Right kidney (tissue), 1 donor: ENCODE measurements at regions not wholly inside any gene's neighbourhood (a gene's known extent, or its start where the extent isn't known, plus 50 kb on each side); places are given as distances from the start of the nearest gene placed in this dataset.

Experiments
- DNase-seq: peaks from one replicate; pipeline ENCODE4 v3.0.0-alpha.2; 2016

DNA sequence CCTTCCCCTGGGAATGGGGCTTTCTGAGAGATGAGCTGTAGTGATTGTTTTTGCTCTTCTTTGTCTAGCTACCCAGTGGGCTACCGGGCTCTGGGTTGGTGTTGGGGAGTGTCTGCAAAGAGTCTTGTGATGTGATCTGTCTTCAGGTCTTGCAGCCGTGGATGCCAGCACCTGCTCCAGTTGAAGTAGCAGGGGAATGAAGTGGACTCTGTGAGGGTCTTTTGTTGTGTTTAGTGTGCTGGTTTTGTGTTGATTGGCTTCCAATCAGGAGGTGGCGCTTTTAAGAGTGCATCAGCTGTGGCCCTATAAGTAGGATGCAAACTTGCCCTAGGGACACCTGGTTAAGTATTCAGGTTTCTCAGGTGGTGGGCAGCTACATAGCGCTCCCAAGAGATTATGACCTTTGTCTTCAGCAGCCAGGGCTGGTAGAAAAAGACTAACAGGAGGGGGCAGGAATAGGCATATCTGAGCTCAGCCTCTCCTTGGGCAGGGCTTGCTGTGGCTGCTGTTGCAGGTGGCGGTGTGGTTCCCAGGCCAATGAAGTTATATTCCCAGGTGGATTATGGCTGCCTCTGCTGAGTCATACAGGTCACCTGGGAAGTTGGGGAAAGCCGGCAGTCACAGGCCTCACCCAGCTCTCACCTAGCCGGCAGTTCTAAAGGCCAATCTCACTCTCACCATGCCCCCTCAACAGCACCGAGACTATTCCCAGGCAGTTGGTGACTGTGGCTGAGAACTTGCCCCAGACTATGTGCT, 315.7 kb upstream of the C11orf87 start:
- no peak for DNase-seq

- DNase-seq = no peak
Observed at GRCh38 chr11:109109150-109109549, 312.8 kb upstream of the C11orf87 start.

GRCh38 chr11:109109571-109110315, 312.2 kb upstream of the C11orf87 start:
- DNase-seq = no peak

DNA sequence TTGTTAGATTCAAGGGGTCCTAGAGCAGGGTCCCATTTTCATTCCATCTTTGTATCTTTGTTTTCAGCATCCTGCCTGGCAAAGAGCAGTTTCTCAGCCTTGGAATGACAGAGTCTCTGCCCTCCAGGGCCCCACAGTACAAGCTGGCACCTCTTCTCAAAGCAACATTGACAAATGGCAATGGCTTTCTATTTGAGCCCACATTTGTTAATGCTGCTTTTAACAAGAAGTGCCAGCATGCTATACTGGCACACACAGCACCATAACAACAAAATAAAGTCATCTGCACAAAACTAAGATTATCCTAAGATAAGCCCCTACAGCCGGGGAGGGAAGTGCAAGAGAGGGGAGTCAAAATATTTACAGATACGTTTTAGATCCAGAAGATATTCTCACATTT, 309.7 kb upstream of the C11orf87 start:
- no peak for DNase-seq

DNA sequence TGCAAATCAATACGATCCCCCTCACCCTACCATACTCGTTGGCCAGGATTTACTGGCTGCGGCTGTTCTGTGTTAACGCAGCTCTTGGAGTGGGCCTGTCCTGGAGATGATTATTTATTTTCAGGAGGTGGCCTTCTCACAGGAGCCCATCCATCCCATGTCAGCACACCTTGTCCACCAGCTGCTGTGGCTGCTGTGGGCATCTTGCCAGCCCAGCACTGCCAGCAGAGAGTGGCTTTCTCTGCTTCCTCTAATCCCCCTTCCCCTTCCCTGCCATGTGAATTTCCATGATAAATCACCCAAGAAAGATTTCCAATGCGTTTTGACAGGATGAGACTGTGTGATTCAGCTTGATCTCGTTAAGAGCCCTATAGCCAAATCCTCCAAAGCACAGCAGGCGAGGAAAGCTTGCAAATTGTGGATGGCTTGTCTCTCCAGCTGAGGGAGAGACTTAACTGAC, 309.1 kb upstream of the C11orf87 start:
- DNase-seq = no peak

DNA sequence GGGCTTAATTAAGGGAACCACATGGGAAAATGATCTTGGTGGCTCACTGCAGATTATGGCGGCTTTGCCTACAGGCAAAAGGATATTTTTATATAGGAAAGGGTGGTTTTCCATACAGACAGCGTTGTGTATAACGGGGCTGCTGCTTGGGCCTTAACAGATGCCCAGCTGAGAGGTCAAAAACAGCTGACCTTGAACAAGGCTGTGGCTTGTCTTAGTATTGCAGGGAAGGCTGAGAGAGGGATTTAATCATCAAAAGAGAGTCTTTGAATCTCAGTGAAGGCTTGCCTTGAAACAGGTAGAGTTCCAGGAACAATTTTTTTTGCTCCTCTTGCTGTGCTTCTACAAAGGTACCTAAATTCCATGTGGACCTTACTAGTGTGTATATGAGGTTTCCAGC, 301.6 kb upstream of the C11orf87 start:
- DNase-seq = no peak

DNA sequence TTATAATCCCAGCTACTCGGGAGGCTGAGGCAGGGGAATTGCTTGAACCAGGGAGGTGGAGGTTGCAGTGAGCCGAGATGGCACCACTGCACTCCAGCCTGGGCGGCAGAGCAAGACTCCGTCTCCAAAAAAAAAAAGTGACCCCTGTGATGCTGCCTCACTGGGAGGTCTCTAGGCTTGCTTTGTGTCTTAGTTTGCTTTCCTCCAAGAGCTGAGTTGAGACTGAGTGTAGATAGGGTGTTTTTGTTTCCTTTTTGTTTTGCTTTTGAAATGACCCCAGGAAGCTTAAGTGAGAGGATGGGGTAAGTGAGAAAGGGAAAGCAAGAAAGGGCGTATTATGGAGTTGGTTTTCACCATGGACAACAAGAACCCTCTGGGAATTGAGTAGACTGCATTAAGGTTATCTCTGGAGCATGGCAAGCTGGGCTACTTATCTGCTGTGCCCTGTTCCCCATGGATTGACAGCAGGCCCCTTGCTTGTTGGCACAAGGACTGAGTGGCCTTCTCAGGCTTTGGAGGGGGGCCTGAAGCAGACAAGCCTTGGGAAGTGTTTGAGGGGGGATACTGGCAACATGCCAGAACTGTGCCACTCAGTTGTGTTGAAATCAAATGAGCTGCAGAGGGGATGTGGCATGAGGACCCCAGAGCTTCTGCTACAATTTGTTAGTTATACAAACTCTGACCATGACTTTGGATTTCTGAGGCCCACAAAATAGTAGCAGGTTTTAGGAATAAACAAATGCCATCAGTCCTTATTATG, 300.6 kb upstream of the C11orf87 start:
- no peak for DNase-seq

DNA sequence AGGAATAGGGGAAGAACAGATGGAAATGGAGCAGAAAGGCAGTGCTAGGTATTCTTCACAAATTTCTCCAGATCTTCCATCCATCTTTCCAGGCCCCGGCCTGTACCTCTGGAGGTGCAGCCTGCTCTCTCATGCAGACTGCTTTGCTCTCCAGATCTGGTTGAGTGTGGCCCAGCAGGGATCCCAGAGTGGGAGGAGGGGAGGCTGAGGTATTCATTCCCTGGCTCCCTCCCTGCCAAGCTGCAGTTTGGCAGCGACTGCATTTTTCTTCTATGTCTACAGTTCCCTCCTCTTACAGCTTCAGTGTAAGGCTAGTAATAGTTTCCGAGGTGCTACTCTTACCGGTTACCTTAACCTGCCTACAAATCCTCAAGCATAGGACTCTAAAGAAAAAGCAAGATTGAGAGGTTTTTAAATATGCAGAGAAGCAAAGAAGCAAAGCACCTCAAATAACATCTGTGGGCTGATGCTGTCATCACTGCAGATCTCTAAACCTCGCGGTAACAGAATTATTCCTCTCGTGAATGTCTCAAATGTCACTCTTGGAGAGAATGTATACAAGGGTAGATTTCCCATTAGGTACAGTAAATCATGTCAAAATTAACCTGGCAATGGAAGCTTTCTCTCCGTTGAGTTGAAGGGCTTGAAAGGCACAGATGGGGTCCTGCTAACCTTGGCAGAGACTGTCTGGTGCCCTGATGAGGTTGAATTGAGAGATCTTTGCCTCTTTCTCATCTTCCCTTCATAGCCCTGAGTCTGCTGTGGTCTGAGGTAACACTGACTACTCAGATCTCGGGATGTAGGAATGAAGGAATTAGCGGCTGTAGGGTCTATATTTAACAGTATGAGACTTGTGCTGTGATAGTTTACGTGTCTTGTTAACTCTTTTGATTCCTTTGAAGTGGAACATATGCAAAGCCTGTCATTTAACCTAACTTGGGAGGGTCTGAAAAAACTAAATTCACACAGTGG, 297.9 kb upstream of the C11orf87 start:
- DNase-seq = no peak

DNA sequence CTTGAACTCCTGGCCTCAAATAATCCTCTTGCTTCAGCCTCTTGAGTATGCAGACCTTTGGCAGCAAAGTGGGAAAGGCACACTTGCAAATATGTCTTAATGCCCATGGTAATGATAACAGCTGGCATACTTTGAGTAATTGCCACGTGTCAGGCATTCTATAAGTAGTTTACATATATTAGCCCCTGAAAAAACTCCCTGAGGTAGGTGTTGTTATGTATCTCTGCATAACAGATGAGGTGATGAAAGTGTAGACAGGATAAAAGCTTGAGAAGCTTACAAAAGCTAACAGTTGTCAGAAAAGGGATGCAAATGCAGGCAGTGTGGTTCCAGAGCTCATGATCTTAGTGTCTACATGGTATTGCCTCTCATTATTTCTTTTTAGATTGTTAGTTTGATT, 291.1 kb upstream of the C11orf87 start:
- no peak for DNase-seq

DNA sequence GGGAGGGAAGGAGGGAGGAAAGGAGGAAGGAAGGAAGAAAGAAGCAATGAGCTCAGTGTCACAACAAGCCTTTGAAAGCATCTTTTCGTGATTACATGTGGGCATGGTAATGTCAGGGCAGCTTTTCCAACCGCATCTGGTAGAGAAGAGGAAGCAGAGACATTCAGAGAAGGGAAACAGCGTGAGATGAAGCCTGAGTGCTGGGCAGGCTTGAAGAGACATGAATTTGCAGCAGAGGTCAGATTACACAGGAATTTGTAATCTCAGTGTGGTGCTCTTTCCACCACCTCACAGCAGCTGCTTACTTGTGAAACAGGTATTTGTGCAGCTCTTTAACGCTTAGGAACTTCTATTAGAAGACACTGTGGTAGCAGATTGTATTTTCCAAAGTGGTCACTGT, 289.5 kb upstream of the C11orf87 start:
- no peak for DNase-seq

DNA sequence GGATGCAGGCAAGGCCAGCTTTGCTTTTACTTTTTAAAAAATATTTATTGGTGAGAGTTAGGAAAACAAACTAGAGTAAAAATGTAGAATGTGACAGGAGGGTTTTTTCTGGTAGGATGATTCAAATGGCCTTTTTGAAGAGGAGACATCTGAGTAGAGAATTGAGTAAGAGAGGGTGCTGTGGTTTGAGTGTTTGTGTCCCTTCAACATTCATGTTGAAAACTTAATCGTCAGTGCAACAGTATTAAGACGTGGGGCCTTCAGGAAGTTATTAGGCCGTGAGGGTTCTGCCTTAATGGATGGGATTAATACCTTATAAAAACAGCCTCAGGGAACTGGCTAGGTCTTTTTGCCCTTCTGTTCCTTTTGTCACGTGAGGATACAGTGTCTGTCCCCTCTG, 288.8 kb upstream of the C11orf87 start:
- DNase-seq = no peak

GRCh38 chr11:109135627-109136026, 286.4 kb upstream of the C11orf87 start:
- DNase-seq = no peak

DNA sequence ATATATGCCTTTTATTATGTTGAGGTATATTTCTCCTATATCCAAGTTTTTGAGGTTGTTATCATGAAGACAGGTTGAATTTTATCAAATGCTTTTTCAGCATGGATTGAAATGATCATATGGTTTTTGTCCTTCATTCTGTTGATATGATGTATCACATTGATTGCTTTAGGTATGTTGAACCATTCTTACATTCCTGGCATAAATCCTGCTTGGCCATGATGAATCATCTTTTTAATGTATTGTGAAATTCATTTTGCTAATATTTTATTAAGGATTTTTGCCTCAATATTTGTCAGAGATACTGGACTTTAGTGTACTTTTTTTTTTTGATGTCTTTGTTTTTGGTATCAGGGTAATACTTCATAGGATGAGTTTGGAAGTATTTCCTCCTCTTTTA, 283.8 kb upstream of the C11orf87 start:
- DNase-seq = no peak

DNA sequence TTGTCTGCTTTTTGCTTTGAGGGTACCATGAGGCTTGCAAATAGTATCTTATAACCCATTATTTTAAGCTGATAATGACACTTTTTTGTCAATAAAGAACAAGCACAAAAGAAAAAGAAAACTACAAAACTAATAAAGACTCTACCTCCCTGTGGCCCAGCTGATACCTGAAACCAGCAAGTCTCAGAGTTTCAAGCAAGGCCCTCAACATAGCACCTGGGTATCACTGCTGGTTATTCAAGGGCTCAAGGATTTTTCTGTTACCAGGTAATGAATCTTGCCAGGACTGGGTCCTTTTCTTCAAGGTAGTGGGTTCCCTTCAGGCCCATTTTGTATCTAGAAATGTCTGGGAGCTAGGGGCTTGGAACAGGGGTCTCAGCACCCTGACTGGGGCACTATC, 281.6 kb upstream of the C11orf87 start:
- no peak for DNase-seq

DNA sequence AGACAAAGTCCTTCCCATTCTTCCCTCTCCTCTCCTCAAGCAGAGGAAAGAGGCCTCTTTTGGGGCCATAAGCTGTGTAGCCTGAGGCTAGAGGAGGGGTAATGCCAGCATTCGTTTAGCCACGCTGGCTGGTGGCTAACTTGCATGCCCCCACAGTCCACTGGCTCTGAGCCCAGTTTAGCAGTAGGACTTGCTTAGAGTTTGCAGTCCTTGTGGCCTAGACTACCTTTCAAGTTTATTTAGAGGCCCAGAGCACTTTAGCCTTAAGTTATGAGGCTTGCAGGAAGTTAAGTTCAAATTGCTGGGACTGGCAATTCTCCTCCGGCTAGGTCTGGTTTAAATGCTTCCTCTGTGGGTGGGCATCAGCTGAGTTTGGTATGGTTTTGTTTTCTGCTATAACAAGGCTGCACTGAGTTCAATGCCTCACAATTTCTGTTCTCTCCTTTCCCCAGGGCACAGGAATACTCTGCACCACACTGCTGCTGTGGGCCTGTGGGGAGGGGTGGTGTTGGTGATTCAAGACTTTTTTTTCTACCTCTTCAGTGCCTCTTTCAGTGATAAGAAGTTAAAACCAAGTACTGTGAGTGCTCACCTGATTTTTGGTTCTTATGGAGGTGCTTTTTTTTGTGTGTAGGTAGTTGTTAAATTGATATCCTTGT, 281.0 kb upstream of the C11orf87 start:
- no peak for DNase-seq

DNA sequence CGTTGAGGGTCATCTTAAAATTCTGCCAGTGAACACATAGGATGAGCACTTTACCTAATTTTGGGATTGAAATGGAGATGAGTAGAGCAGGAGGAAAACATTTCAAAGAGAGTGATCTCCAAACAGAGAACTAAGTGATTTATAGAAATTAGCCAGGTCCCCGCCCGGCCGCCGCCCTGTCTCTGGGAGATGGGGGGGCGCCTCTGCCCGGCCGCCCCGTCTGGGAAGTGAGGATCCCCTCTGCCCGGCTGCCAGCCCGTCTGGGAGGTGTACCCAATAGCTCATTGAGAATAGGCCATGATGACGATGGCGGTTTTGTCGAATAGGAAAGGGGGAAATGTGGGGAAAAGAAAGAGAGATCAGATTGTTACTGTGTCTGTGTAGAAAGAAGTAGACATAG, 276.7 kb upstream of the C11orf87 start:
- DNase-seq = no peak

DNA sequence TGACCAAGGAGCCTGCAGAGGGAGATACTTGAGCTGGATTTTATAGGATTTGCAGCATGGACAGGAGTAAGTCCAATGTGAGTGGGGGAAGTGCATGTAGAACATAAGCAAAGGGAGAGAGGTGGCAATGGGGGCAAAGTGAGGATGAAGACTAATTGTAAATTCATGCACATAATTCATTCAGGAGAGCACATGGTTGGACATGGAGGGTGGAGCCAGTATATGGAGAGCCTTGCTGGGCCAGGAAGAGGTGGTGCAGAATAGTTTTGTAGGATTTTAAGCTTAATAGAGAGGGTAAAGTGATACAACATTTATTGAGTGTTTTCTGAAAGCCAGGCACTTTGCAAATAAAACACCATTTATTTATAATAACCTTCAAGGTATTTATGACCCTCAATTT, 274.3 kb upstream of the C11orf87 start:
- no peak for DNase-seq

DNA sequence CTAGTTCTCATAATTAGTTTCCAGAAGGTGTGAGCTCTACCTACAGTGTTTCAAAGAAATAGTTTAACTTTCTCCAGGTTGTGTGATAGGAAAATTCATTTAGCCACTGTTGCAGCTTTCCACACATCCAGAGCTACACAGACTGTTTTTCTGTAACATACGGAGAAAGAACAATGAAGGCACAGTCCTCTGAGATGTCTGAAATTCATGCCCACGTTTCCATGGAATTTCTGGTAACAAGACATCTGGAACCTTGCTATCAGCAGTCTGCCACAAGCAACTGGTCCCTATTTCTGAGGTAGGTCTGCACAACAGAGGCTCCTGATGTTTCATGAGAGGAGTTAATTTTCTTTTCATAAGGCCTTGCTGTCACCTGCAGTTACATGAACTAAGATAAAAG, 273.3 kb upstream of the C11orf87 start:
- DNase-seq = no peak

DNA sequence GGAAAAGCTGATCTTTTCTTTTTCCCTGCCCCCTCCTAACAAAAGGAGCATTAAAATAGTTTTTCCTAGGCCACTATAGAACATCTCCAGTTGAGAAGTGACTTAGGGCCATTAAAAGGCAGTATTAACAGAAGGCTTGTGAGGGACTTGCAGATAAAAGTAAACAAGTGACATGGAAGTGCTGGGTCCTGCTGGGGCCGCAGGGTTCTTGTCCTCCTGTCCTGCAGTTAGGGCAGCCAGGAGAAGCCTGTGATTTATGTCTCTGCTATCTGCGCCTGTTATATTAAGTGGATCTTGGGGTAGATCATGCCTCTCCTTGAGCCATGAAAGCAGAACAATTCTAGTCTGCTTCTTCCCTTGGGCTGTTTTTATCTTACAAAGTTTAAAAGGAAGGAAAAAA, 271.4 kb upstream of the C11orf87 start:
- DNase-seq = no peak

DNA sequence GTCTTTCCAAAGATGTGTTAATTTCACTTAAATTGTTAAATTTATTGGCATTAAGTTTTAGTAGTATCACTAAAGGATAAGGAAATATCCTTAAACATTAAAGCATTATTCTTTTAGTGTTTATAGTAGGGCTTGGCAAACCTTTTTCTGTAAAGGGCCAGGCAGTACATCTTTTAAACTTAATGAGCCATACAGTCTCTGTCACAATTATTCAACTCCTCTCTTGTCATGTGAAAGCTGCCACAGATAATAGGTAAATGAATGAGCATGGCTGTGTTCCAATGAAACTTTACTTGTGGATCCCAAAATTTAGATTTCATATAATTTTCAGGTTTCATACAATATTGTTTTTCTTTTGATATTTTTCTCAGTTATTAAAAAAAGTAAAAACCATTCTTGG, 268.2 kb upstream of the C11orf87 start:
- DNase-seq = no peak

DNA sequence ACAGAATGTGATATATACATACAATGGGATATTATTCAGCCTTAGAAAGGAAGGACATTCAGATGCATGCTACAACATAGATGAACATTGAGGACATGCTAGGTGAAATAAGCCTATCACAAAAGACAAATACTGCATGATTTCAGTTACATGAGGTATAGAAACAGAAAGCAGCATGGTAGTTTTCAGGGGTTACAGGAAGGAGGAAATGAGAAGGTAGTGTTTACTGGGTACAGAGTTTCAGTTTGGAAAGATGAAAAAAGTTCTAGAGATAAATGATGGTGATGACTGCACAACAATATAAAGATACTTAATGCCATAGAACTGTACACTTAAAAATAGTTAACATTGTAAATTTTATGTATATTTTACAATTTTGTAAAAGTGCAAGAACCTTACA, 266.7 kb upstream of the C11orf87 start:
- DNase-seq = no peak

DNA sequence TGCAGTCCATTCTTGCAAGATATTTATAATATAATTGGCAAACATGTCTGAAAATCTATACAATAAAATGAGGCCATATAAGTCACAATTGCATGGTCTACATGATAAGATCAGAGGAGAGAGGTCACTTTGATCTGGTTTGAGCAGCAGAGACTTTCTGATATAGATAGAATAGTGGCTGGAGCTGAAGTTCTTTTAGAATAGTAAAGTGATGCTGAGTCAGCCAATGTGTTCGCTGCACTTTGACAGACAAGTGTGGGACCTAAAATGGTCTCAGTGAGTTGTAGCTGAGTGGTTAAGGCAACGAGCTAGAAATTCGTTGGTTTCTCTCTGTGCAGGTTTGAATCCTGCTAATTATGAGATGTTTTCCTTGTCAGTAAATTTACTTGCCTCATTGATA, 257.0 kb upstream of the C11orf87 start:
- DNase-seq = no peak
